DND-41 (cell line): ENCODE measurements at regions not wholly inside any gene's neighbourhood (a gene's known extent, or its start where the extent isn't known, plus 50 kb on each side); places are given as distances from the start of the nearest gene placed in this dataset.

ENCODE experiments used
- ATAC-seq: fragments of 200-7000 bp; cut with Tn5 transposase; 3 replicates; pipeline ENCODE4 v1.9.1; 2021; ENCODE audit warnings: low read depth; ENCODE audit not compliant: insufficient read depth
- DNase-seq: peaks from one replicate; pipeline ENCODE4 v3.0.0-alpha.2; 2020
- H2AFZ ChIP-seq: 2 replicates; pipeline ENCODE4 v1.6.0; 2012; ENCODE audit warnings: low read depth, low read length
- H3K27ac ChIP-seq: 2 replicates; pipeline ENCODE4 v1.5.1; 2012; ENCODE audit warnings: low read length, inconsistent platforms
- H3K27me3 ChIP-seq: fragments of 200-600 bp; sonication (generic); 2 replicates; pipeline ENCODE4 v1.6.0; 2012; ENCODE audit warnings: low read length, mild to moderate bottlenecking, inconsistent platforms; ENCODE audit not compliant: insufficient read depth, poor library complexity
- H3K36me3 ChIP-seq: 2 replicates; pipeline ENCODE4 v1.5.1; 2012; ENCODE audit warnings: low read length, inconsistent platforms; ENCODE audit not compliant: insufficient read depth
- H3K4me1 ChIP-seq: 2 replicates; pipeline ENCODE4 v1.5.1; 2012; ENCODE audit warnings: mild to moderate bottlenecking, low read length; ENCODE audit not compliant: insufficient read depth
- H3K4me2 ChIP-seq: 2 replicates; pipeline ENCODE4 v1.6.0; 2012; ENCODE audit warnings: mild to moderate bottlenecking, moderate library complexity, low read length, inconsistent platforms; ENCODE audit not compliant: insufficient read depth
- H3K4me3 ChIP-seq, 2 experiments: fragments of 200-600 bp in 1 of 2; shearing (Covaris generic) in 1 of 2; 2 replicates each; pipeline ENCODE4 v1.5.1; 2012 to 2016; ENCODE audit warnings: inconsistent platforms in 2 of 2, low read length in 2 of 2, mild to moderate bottlenecking in 2 of 2, low read depth in 1 of 2, moderate library complexity in 1 of 2
- H3K79me2 ChIP-seq: 2 replicates; pipeline ENCODE4 v1.6.0; 2012; ENCODE audit warnings: low read length, inconsistent platforms; ENCODE audit not compliant: insufficient read depth
- H3K9ac ChIP-seq: 2 replicates; pipeline ENCODE4 v1.6.0; 2012; ENCODE audit warnings: low read depth, mild to moderate bottlenecking, inconsistent platforms, low read length, moderate library complexity
- H3K9me3 ChIP-seq: 2 replicates; pipeline ENCODE4 v1.5.1; 2012; ENCODE audit warnings: low read length, moderate library complexity, mild to moderate bottlenecking, inconsistent platforms; ENCODE audit not compliant: insufficient read depth, severe bottlenecking
- H4K20me1 ChIP-seq: 2 replicates; pipeline ENCODE4 v1.6.0; 2012; ENCODE audit warnings: low read length; ENCODE audit not compliant: insufficient read depth
- CTCF ChIP-seq: IDR thresholded peaks from 2 replicates; pipeline ENCODE4 v1.5.1; 2012; ENCODE audit warnings: borderline replicate concordance, low read length, moderate library complexity, mild to moderate bottlenecking; ENCODE audit not compliant: poor library complexity, severe bottlenecking; ENCODE audit errors: extremely low read depth
- EZH2 ChIP-seq: IDR thresholded peaks from 3 replicates; pipeline ENCODE4 v1.6.1; 2012; ENCODE audit warnings: borderline replicate concordance, low read depth, mild to moderate bottlenecking, moderate library complexity, low read length, inconsistent platforms; ENCODE audit not compliant: severe bottlenecking

GRCh38 chr2:146997488-146997887 is 847.3 kb upstream of the ACVR2A start:
- Histone ChIP-seq H3K27ac (no peak overlapping the region), H3K36me3 (no peaks in the 10 kb centered on the region), H2AFZ (no peak overlapping the region), H3K79me2 (no peaks in the 10 kb centered on the region), H3K4me1 (no peaks in the 10 kb centered on the region), H3K27me3 (no peaks in the 10 kb centered on the region), H4K20me1 (no peaks in the 10 kb centered on the region), H3K4me3 (no peak overlapping the region), H3K4me2 (no peak overlapping the region), H3K9ac (no peak overlapping the region), H3K9me3 (no peaks in the 10 kb centered on the region)
- ATAC-seq, result no peak
- TF ChIP-seq CTCF, result no peak
- no peak for TF ChIP-seq EZH2
- DNase-seq, result no peak

GRCh38 chr2:146994246-146994645 is 850.6 kb upstream of the ACVR2A start:
- Histone ChIP-seq H2AFZ (no peak overlapping the region), H3K27me3 (no peaks in the 10 kb centered on the region), H3K9ac (no peak overlapping the region), H3K36me3 (no peaks in the 10 kb centered on the region), H3K27ac (no peak overlapping the region), H3K4me2 (no peak overlapping the region), H3K4me1 (no peaks in the 10 kb centered on the region), H3K79me2 (no peaks in the 10 kb centered on the region), H4K20me1 (no peaks in the 10 kb centered on the region), H3K9me3 (no peaks in the 10 kb centered on the region), H3K4me3 (no peak overlapping the region)
- no peak for TF ChIP-seq EZH2
- TF ChIP-seq CTCF, result no peak
- no peak for DNase-seq
- no peak for ATAC-seq

- H3K4me3 ChIP-seq, result no peak overlapping the region
- no peak overlapping the region for H3K9ac ChIP-seq
- H2AFZ ChIP-seq, result no peak overlapping the region
- no peaks in the 10 kb centered on the region for H3K79me2 ChIP-seq
- H3K27ac ChIP-seq, result no peak overlapping the region
- no peak overlapping the region for H3K4me2 ChIP-seq
- no peaks in the 10 kb centered on the region for H3K36me3 ChIP-seq
- H3K9me3 ChIP-seq, result no peaks in the 10 kb centered on the region
- no peaks in the 10 kb centered on the region for H3K4me1 ChIP-seq
- DNase-seq (no peak), ATAC-seq (no peak)
- H3K27me3 ChIP-seq, result no peaks in the 10 kb centered on the region
- TF ChIP-seq EZH2 (no peak), CTCF (no peak)
- no peaks in the 10 kb centered on the region for H4K20me1 ChIP-seq
These were observed 852.4 kb upstream of the ACVR2A start for GRCh38 chr2:146992466-146992865.

- no peak for TF ChIP-seq CTCF
- TF ChIP-seq EZH2, result no peak
These were observed 852.8 kb upstream of the ACVR2A start for GRCh38 chr2:146992057-146992456.

More at GRCh38 chr2:146992057-146992456, 852.8 kb upstream of the ACVR2A start:
- Histone ChIP-seq H3K4me1 (no peaks in the 10 kb centered on the region), H3K9ac (no peak overlapping the region), H2AFZ (no peak overlapping the region), H3K27me3 (no peaks in the 10 kb centered on the region), H3K9me3 (no peaks in the 10 kb centered on the region), H3K27ac (no peak overlapping the region), H3K36me3 (no peaks in the 10 kb centered on the region), H3K4me2 (no peak overlapping the region), H3K4me3 (no peak overlapping the region), H4K20me1 (no peaks in the 10 kb centered on the region), H3K79me2 (no peaks in the 10 kb centered on the region)
- ATAC-seq (no peak), DNase-seq (no peak)
